ENCODE measurements at regions not wholly inside any gene's neighbourhood (a gene's known extent, or its start where the extent isn't known, plus 50 kb on each side); places are given as distances from the start of the nearest gene placed in this dataset.

DNA sequence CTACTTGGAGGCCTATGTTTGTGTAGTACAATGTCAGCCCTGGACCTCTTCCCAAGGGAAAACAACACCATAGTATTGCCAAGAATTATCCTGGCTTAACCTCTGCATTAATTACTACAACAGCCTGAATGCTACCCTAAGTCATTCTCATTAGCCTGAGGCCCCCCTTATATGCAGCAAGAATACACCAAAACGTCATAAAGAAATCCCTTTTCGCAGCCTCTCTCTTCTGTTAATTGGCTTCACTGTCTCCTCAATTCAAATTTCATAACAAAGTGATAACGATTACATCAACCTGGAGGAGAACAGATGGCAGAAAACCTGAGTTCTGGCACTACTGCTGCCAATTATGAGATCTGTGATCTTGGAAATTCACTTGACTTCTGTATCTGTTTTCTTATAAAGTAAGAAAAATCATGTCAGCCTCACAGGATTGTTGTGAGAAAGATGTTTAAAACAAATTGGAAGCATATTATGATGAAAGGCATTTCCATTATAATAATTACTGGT is 1663.1 kb downstream of the STIM2 start:
- intact Hi-C loops (cut with DNase I): no loop called here
- FAIRE-seq: no peak

DNA sequence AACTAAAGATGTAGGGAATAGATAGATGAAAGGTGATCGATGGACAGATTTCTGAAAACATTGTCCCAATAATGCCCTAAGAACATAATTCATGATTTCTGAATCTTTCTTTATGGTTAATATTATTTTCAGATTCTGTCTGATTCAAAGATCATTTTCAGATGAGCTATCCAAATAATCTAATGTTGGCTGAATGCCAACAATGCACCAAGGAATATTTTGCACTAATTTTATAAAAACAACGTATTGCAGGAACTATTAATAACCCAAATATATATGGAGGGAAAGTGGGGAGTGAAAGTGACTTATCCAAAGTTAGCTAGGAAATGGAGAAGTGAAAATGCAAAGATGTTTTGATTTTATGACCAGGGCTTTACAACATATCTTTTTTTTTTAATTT is 1675.5 kb downstream of the STIM2 start:
- FAIRE-seq (no peak), DNase-seq (no peak)
- Histone ChIP-seq H3K27ac (ENCODE audit: low read depth in 2 of 2, low read length in 2 of 2) (no peak overlapping the region), H3K36me3 (ENCODE audit: control insufficient read depth in 2 of 3, insufficient read depth in 3 of 3, low read length in 3 of 3) (no peaks in the 10 kb centered on the region), H3K9ac (ENCODE audit: low read length in 3 of 3) (no peak overlapping the region), H3K9me3 (ENCODE audit: control insufficient read depth in 2 of 3, insufficient read depth in 1 of 3, low read length in 3 of 3) (no peaks in the 10 kb centered on the region), H3K27me3 (ENCODE audit: control insufficient read depth, insufficient read depth, low read length) (no peaks in the 10 kb centered on the region), H3K4me3 (ENCODE audit: low read length in 3 of 3) (no peak overlapping the region), H3K4me1 (ENCODE audit: control insufficient read depth in 2 of 3, insufficient read depth in 2 of 3, low read depth in 1 of 3, low read length in 3 of 3) (no peaks in the 10 kb centered on the region)
- intact Hi-C loops (cut with DNase I): no loop called here
- TF ChIP-seq, protein P1, sequence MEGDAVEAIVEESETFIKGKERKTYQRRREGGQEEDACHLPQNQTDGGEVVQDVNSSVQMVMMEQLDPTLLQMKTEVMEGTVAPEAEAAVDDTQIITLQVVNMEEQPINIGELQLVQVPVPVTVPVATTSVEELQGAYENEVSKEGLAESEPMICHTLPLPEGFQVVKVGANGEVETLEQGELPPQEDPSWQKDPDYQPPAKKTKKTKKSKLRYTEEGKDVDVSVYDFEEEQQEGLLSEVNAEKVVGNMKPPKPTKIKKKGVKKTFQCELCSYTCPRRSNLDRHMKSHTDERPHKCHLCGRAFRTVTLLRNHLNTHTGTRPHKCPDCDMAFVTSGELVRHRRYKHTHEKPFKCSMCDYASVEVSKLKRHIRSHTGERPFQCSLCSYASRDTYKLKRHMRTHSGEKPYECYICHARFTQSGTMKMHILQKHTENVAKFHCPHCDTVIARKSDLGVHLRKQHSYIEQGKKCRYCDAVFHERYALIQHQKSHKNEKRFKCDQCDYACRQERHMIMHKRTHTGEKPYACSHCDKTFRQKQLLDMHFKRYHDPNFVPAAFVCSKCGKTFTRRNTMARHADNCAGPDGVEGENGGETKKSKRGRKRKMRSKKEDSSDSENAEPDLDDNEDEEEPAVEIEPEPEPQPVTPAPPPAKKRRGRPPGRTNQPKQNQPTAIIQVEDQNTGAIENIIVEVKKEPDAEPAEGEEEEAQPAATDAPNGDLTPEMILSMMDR (IDR thresholded peaks at IDR 0.05; ENCODE audit: borderline replicate concordance, extremely low read depth, insufficient read depth): no peak

More for the DNA sequence above, 1663.1 kb downstream of the STIM2 start:
- no peaks in the 10 kb centered on the region for H3K4me1 ChIP-seq (ENCODE audit: control insufficient read depth in 2 of 3, insufficient read depth in 2 of 3, low read depth in 1 of 3, low read length in 3 of 3)
- TF ChIP-seq, protein P1 (IDR thresholded peaks at IDR 0.05; ENCODE audit: borderline replicate concordance, extremely low read depth, insufficient read depth): no peak
- no peaks in the 10 kb centered on the region for H3K9me3 ChIP-seq (ENCODE audit: control insufficient read depth in 2 of 3, insufficient read depth in 1 of 3, low read length in 3 of 3)
- H3K27ac ChIP-seq (ENCODE audit: low read depth in 2 of 2, low read length in 2 of 2): no peak overlapping the region
- no peak overlapping the region for H3K9ac ChIP-seq (ENCODE audit: low read length in 3 of 3)
- no peaks in the 10 kb centered on the region for H3K27me3 ChIP-seq (ENCODE audit: control insufficient read depth, insufficient read depth, low read length)
- DNase-seq: no peak
- H3K36me3 ChIP-seq (ENCODE audit: control insufficient read depth in 2 of 3, insufficient read depth in 3 of 3, low read length in 3 of 3): no peaks in the 10 kb centered on the region
- H3K4me3 ChIP-seq (ENCODE audit: low read length in 3 of 3): no peak overlapping the region

DNA sequence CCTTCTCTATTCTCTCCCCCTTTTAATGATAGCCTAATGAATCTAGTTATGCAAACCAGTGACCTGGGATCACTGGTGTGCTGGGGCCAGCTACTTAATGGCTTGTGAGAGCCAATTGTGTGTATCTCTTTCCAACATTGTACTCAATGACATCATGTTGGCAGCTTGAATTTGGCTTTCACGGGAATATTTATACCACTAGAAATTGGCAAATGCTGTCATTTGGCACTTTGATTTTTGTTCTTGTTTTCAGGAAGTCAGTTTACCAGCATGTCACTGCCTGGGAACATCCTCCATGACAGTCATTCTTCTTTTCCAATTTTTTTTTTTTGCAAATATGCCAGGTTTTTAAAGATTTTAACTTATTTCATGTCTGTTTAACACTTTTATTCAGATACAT is 1685.3 kb downstream of the STIM2 start:
- TF ChIP-seq, protein P1 (IDR thresholded peaks at IDR 0.05; ENCODE audit: borderline replicate concordance, extremely low read depth, insufficient read depth): no peak
- intact Hi-C loops (cut with DNase I): no loop called here
- Histone ChIP-seq H3K9ac (ENCODE audit: low read length in 3 of 3) (no peak overlapping the region), H3K27ac (ENCODE audit: low read depth in 2 of 2, low read length in 2 of 2) (no peak overlapping the region), H3K4me3 (ENCODE audit: low read length in 3 of 3) (no peak overlapping the region), H3K4me1 (ENCODE audit: control insufficient read depth in 2 of 3, insufficient read depth in 2 of 3, low read depth in 1 of 3, low read length in 3 of 3) (no peaks in the 10 kb centered on the region), H3K9me3 (ENCODE audit: control insufficient read depth in 2 of 3, insufficient read depth in 1 of 3, low read length in 3 of 3) (no peaks in the 10 kb centered on the region), H3K27me3 (ENCODE audit: control insufficient read depth, insufficient read depth, low read length) (no peaks in the 10 kb centered on the region), H3K36me3 (ENCODE audit: control insufficient read depth in 2 of 3, insufficient read depth in 3 of 3, low read length in 3 of 3) (no peaks in the 10 kb centered on the region)
- no peak for DNase-seq
- no peak for FAIRE-seq

DNA sequence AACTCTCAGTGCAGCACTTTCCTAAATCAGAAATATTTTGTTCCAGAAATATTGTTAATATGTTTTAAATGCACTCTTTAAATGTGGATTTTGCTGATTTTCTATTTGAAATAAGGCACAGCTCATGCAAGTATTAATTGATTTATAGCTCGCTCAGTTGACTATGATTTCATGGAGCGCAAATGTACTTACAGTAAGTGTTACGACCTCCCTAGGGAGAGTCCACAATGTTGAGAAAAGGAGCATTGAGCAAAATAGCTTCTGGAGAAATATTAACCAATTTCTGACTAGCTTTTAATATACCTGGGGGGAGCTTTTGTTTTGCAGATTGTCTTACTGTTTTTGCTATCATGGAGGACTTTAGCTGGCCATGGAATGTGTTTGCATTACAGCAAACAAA is 1687.5 kb downstream of the STIM2 start:
- DNase-seq (no peak), FAIRE-seq (no peak)
- no peak overlapping the region for H3K27ac ChIP-seq (ENCODE audit: low read depth in 2 of 2, low read length in 2 of 2)
- no peaks in the 10 kb centered on the region for H3K27me3 ChIP-seq (ENCODE audit: control insufficient read depth, insufficient read depth, low read length)
- no peaks in the 10 kb centered on the region for H3K36me3 ChIP-seq (ENCODE audit: control insufficient read depth in 2 of 3, insufficient read depth in 3 of 3, low read length in 3 of 3)
- intact Hi-C loops (cut with DNase I): no loop called here
- H3K4me3 ChIP-seq (ENCODE audit: low read length in 3 of 3): no peak overlapping the region
- no peaks in the 10 kb centered on the region for H3K4me1 ChIP-seq (ENCODE audit: control insufficient read depth in 2 of 3, insufficient read depth in 2 of 3, low read depth in 1 of 3, low read length in 3 of 3)
- H3K9ac ChIP-seq (ENCODE audit: low read length in 3 of 3): no peak overlapping the region
- TF ChIP-seq, protein P1 (IDR thresholded peaks at IDR 0.05; ENCODE audit: borderline replicate concordance, extremely low read depth, insufficient read depth): no peak
- no peaks in the 10 kb centered on the region for H3K9me3 ChIP-seq (ENCODE audit: control insufficient read depth in 2 of 3, insufficient read depth in 1 of 3, low read length in 3 of 3)
